Activated CD4-positive, alpha-beta T cell treated with anti-CD3 and anti-CD28 coated beads for 4 hours (primary cell): ENCODE measurements at regions not wholly inside any gene's neighbourhood (a gene's known extent, or its start where the extent isn't known, plus 50 kb on each side); places are given as distances from the start of the nearest gene placed in this dataset.
"Not testable (repeated sequence)": the region's sequence is repeated elsewhere in the genome, so short reads cannot be mapped to it uniquely, and the experiment has no call there.

Experiments
- DNase-seq, 2 donors: peaks; one replicate each; pipeline ENCODE4 v3.0.0-alpha.2; 2020

GRCh38 chr5:106401561-106401960 lies 1269.2 kb downstream of the EFNA5 start:
- no peak for DNase-seq

DNA sequence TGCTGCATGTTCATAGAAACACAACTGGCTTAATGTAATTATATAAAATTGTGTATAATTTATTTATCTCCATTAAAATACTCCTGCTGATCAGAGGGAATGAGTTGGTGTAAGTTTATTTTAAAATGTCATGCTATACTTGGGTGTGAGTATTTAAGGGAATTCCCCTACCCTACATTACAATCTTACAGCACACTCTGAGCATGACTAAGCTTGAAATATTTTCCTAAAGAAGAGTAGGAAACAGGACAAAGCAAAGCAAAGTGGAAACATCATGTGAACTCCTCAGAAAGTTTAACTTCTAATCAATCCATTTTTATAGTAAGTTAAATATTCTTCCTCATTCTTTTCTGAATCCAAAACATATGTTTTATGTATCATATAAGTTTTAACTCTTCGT lies 1271.3 kb downstream of the EFNA5 start:
- no peak for DNase-seq

- DNase-seq = no peak
Measured at GRCh38 chr5:106397700-106398099, 1273.0 kb downstream of the EFNA5 start.

GRCh38 chr5:106393276-106393675 lies 1277.5 kb downstream of the EFNA5 start:
- DNase-seq = no peak

GRCh38 chr5:106392766-106393165 lies 1278.0 kb downstream of the EFNA5 start:
- no peak for DNase-seq

DNA sequence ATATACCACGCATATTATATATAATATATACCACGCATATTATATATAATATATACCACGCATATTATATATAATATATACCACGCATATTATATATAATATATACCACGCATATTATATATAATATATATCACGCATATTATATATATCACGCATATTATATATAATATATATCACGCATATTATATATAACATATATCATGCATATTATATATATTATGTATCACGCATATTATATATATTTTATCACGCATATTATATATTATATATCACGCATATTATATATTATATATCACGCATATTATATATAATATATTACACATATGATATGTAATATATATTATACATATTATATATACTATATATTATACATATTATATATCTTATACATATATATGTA lies 1283.0 kb downstream of the EFNA5 start:
- DNase-seq = not testable (repeated sequence)

DNA sequence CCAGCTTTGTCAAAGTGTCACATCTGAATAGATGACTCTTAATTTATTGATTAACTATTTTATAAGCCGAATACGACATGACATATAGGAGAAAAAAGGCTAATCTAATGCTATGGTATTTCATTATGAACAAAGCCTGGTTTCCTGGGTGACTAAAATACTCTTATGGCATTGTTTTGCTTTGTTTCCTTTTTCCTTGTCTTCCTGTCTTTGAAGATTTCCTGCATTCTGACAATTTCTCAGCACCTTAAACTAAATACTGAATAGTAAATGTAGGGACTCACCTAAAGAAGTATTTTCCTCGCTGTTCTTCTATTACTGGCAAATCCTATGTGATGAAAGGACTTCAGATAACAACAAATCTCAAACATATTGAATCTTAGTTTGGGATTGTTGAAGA lies 1284.5 kb downstream of the EFNA5 start:
- no peak for DNase-seq

DNA sequence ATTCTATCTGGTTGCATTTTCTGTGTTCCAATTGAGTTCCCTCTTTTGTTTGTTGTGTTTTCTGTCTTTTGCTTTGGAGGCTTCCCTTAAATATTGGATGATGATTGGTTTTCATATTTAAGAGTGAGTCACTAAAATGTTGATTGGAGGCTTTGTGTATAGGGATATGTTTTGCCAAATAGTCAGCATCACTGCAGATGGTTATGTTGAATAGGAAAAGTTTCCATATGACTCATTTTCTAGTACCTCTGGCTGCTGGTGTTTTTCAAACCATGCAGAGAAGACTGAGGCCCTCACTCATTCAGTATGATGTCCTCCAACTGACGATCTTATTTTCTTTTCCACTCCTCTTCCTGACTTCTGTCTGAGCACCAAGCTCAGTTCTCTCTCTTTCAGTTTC lies 1290.0 kb downstream of the EFNA5 start:
- DNase-seq = no peak

DNA sequence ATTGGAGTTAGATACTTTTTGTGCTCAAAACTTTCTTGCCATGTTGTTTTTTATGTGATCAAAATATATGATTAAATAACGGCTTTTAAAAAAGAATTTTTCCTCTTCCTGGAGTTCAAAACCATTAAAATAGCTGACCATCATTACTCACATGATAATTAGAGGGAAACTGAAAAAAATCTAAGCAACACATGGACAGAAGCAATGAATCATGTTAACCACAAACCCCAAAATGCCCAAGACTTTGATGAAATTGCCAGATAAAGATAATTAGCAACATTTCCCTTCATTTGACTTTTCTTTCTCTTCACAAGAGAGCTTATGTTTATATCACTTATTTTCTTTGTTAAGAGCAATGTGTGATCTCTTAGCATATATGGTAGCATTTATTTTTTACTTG lies 1294.2 kb downstream of the EFNA5 start:
- no peak for DNase-seq

- DNase-seq = no peak
Measured at GRCh38 chr5:106374956-106375355, 1295.8 kb downstream of the EFNA5 start.

DNA sequence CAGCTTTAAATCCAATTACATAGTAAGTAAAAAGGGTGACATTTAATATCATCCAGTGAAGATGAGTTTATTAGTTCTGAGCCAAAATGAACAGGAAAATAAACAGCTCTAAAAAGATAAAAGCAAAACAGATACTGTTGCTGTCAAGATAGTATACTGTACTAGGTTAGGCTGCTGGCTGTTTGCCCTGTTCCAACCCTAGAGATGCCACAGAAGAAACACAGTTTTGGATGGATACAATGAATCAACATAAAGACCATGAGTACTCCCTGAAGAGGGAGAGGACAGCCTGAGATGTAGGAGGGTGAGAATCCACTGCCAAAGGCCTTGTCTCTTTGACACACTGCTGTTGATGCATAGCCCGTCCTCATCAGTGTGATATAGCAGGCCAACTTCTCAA lies 1302.7 kb downstream of the EFNA5 start:
- DNase-seq = no peak

DNA sequence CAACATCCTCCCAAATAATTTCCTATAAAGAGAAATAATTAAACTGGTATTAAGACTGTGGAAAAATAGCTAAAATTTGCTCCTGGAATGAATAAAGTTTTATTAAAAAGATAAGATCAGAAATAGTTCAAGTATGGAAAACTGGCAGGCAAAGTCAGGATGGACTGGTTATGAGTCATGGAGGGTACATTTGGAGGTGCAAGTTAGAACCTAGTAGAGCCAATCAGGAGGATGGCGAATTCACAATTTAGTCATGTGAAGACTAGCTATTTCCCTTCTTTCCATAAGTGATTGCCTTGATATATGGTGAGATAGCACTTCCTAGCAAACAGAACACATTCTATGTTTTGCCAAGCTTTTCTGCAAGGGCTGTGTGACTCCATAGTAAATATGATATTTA lies 1303.5 kb downstream of the EFNA5 start:
- DNase-seq = no peak

GRCh38 chr5:106363578-106363977 lies 1307.2 kb downstream of the EFNA5 start:
- DNase-seq = no peak

GRCh38 chr5:106361905-106362304 lies 1308.8 kb downstream of the EFNA5 start:
- DNase-seq = no peak

- DNase-seq = no peak
Measured at GRCh38 chr5:106331415-106331814, 1339.3 kb downstream of the EFNA5 start.

DNA sequence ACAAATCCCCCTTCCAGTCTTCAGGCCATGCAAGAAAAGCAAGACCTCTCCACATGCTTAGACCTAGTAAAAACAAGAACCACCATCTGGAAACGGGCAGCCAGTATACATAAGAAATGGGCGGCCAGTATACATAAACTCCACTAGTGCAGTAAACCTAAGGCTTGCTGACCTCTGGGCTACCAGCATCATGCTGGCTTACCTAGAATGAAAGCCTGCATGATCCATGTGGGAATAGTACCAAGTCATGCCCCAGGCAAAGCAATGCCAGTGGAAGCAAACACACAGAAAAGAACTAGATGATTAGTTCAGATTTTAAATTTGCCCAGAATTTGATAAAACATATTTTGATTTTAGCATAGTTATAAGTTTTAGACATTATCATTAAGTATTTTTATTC lies 1346.4 kb downstream of the EFNA5 start:
- no peak for DNase-seq

GRCh38 chr5:106321242-106321641 lies 1349.5 kb downstream of the EFNA5 start:
- DNase-seq = no peak

DNA sequence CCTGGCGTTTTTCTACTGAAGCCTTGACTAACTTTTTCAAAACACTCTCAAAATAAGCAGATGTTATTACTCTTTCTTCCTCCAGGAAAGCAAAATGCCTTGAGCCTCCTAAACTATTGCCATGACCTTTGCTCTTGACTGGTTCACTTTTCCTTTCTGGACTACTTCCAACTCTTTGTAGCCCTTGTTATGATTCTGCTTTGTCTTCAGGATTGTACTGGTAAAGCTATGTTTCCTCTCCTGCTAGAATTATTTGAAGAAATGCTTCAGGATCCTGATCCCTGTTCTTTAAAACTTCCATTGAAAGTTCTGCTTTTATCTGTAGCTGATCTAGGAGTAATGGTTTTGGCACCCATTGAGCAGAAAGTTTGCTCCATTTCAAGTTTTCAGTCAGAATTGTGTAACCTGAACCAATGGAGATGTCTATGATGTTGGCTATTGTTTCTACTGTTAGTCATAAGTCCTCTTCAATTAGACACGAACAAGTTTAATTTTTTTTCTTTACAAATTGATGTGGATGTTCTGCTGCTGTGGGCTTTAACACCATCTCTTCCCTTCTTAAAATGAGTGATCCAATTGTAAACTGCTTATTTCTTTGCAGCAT lies 1356.4 kb downstream of the EFNA5 start:
- DNase-seq = no peak

GRCh38 chr5:106312360-106312759 lies 1358.4 kb downstream of the EFNA5 start:
- no peak for DNase-seq

GRCh38 chr5:106311230-106311915 lies 1359.4 kb downstream of the EFNA5 start:
- DNase-seq = no peak

DNA sequence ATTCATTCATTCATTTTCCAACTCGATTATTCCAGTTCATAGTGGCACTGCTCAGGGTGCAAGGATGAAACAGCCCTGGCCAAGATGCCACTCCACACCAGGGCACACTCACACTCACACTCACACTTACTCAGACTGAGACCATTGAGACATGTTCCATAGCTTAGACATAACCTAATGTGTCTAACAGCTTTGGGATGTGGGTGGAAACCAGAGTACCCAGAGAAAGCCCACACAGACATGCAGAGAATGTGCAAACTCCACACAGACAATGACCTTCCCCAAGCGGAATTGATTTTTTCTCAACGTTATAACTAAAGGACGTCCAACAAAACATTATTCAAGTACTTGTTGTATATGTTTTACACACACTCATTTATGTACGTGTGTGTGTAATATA lies 1363.5 kb downstream of the EFNA5 start:
- DNase-seq = no peak

- DNase-seq = no peak
Measured at GRCh38 chr5:106306313-106307028, 1364.3 kb downstream of the EFNA5 start.

DNA sequence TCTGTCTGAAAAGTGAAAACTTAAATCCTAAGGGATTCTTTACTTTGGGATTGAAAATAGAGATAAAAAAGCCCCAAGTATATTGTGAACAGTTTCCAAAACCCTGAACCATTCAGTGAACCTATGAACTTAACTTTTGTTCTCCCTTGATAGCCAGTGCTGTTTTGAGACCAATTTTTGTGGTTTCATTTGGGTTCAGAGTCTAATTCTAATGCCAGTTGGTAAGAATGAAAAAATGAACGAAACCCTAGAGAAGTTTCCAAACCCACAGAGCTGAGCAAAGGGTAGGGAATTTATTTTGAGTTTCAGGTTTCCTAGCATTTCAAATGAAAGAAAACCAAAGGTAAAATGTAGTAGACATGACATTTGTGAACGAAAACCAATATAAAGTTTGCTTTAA lies 1366.8 kb downstream of the EFNA5 start:
- no peak for DNase-seq

- DNase-seq = no peak
Measured at GRCh38 chr5:106292654-106293053, 1378.1 kb downstream of the EFNA5 start.
